Ovary (tissue), 7 donors: ENCODE measurements at regions not wholly inside any gene's neighbourhood (a gene's known extent, or its start where the extent isn't known, plus 50 kb on each side); places are given as distances from the start of the nearest gene placed in this dataset.
"Not testable (repeated sequence)": the region's sequence is repeated elsewhere in the genome, so short reads cannot be mapped to it uniquely, and the experiment has no call there.

Experiments used
- DNase-seq, 5 donors: peaks; one replicate each; pipeline ENCODE4 v3.0.0-alpha.2; 2019 to 2020
- H3K27ac ChIP-seq, 2 donors: fragments of 200-600 bp; one replicate each; pipeline versions ENCODE4 v1.5.1 to v1.8.0; 2019 to 2022
- H3K27me3 ChIP-seq: fragments of 200-600 bp; one replicate; pipeline ENCODE4 v1.8.0; 2022
- H3K36me3 ChIP-seq: fragments of 200-600 bp; sonication (generic); one replicate; pipeline ENCODE4 v1.5.1; 2019
- H3K4me1 ChIP-seq: one replicate; pipeline ENCODE4 v1.8.1; 2013; ENCODE audit warnings: mild to moderate bottlenecking, moderate library complexity; ENCODE audit not compliant: insufficient read depth
- H3K4me3 ChIP-seq: fragments of 200-600 bp; sonication (generic); one replicate; pipeline ENCODE4 v1.5.1; 2017
- H3K9me3 ChIP-seq, 2 donors: fragments of 200-600 bp in 1 of 2; sonication (generic) in 1 of 2; one replicate each; pipeline versions ENCODE4 v1.5.1 to v1.8.1; 2013 to 2019; ENCODE audit warnings: mild to moderate bottlenecking in 1 of 2, moderate library complexity in 1 of 2
- CTCF ChIP-seq, 3 donors: fragments of 450-650 bp in 2 of 3; fragments of 200-600 bp in 1 of 3; IDR thresholded peaks; one replicate each; pipeline versions ENCODE4 v1.5.1 to v1.8.0; 2016 to 2022; ENCODE audit warnings: antibody characterized with exemption in 3 of 3, mild to moderate bottlenecking in 1 of 3
- EP300 ChIP-seq: sonication (generic); formaldehyde crosslinking; IDR thresholded peaks from one replicate; pipeline ENCODE4 v1.6.1; 2017; ENCODE audit warnings: antibody characterized with exemption
- POLR2A ChIP-seq: fragments of 450-650 bp; IDR thresholded peaks from one replicate; pipeline ENCODE4 v1.6.1; 2017; ENCODE audit warnings: antibody characterized with exemption, mild to moderate bottlenecking, moderate library complexity
- WGBS, 3 donors: extraction: QIAGEN DNeasy Blood & Tissue Kit in 1 of 3; methylation state at CpG; one replicate each; pipeline versions ENCODE4 v1.1.5 to v1.1.7; 2013 to 2017; 5-methylcytosine and 5-hydroxymethylcytosine counted together
- intact Hi-C, 4 donors: fragments of 100-400 bp; cut with DNase I; formaldehyde crosslinking; loops; one replicate each; pipeline versions ENCODE4 v1.11.0 to v1.15.1; 2022 to 2023
- donor health status: DM: no; HTN: no; CAD: no; lungs with moderate emphysema.
- donor health status: DM: no; HTN: no; CAD: no.
- donor health status: Bipolar disorder and iron deficiency.
- donor health status: DM: no; HTN: no; CAD: no.
- donor health status: DM: yes; HTN: yes; CAD: no.

- Histone ChIP-seq H3K4me3 (no peak overlapping the region), H3K4me1 (no peaks in the 10 kb centered on the region), H3K27me3 (no peaks in the 10 kb centered on the region), H3K9me3 (no peaks in the 10 kb centered on the region), H3K27ac (no peak overlapping the region), H3K36me3 (no peaks in the 10 kb centered on the region)
- intact Hi-C loops: no loop called here
- no peak for DNase-seq
- TF ChIP-seq POLR2A (no peak), CTCF (IDR thresholded peaks at IDR 0.05) (no peak), EP300 (no peak)
- WGBS, 3 donors: 95 to 96% (median 95%) methylated on average over 21 to 30 of the region's 30 CpGs
Observed at GRCh38 chr3:162710332-162711112, 1213.9 kb downstream of the OTOL1 start.

GRCh38 chr3:162717074-162717473 lies 1220.5 kb downstream of the OTOL1 start:
- intact Hi-C loops, H3K27ac ChIP-seq, DNase-seq, H3K9me3 ChIP-seq, H3K36me3 ChIP-seq, H3K27me3 ChIP-seq, H3K4me1 ChIP-seq, H3K4me3 ChIP-seq: not testable (repeated sequence)
- 61 to 89% (median 78%) methylated on average over 6 of the region's 6 CpGs for WGBS, 3 donors

GRCh38 chr3:162718697-162719096 lies 1222.1 kb downstream of the OTOL1 start:
- DNase-seq: no peak
- no peak overlapping the region for H3K27ac ChIP-seq
- no peak overlapping the region for H3K4me3 ChIP-seq
- no peaks in the 10 kb centered on the region for H3K36me3 ChIP-seq
- WGBS, 3 donors: 38 to 51% (median 51%) methylated on average over 2 of the region's 2 CpGs
- intact Hi-C loops: no loop called here
- no peaks in the 10 kb centered on the region for H3K4me1 ChIP-seq
- no peaks in the 10 kb centered on the region for H3K27me3 ChIP-seq
- no peaks in the 10 kb centered on the region for H3K9me3 ChIP-seq
- TF ChIP-seq POLR2A (no peak), EP300 (no peak), CTCF (IDR thresholded peaks at IDR 0.05) (no peak)

- intact Hi-C loops: no loop called here
- Histone ChIP-seq H3K4me3 (no peak overlapping the region), H3K36me3 (no peaks in the 10 kb centered on the region), H3K27ac (no peak overlapping the region), H3K4me1 (no peaks in the 10 kb centered on the region), H3K9me3 (no peaks in the 10 kb centered on the region), H3K27me3 (no peaks in the 10 kb centered on the region)
- no peak for DNase-seq
- no peak for TF ChIP-seq CTCF (IDR thresholded peaks at IDR 0.05)
- TF ChIP-seq EP300: no peak
- no peak for TF ChIP-seq POLR2A
Observed at GRCh38 chr3:162719684-162720341, 1223.2 kb downstream of the OTOL1 start.

GRCh38 chr3:162721736-162722135 lies 1225.1 kb downstream of the OTOL1 start:
- no peak for DNase-seq
- Histone ChIP-seq H3K36me3 (no peaks in the 10 kb centered on the region), H3K27ac (no peak overlapping the region), H3K4me1 (no peaks in the 10 kb centered on the region), H3K9me3 (no peaks in the 10 kb centered on the region), H3K4me3 (no peak overlapping the region), H3K27me3 (no peaks in the 10 kb centered on the region)
- intact Hi-C loops: no loop called here
- 69 to 82% (median 69%) methylated on average over 1 of the region's 1 CpG for WGBS, 3 donors
- no peak for TF ChIP-seq EP300
- no peak for TF ChIP-seq POLR2A
- no peak for TF ChIP-seq CTCF (IDR thresholded peaks at IDR 0.05)
